Testis (tissue), 2 donors: ENCODE measurements at regions not wholly inside any gene's neighbourhood (a gene's known extent, or its start where the extent isn't known, plus 50 kb on each side); places are given as distances from the start of the nearest gene placed in this dataset.
"Not testable (repeated sequence)": the region's sequence is repeated elsewhere in the genome, so short reads cannot be mapped to it uniquely, and the experiment has no call there.

Source experiments
- DNase-seq: peaks from one replicate; pipeline ENCODE4 v3.0.0-alpha.2; 2019
- H3K27ac ChIP-seq, 2 donors: fragments of 200-600 bp; sonication (generic); one replicate each; pipeline ENCODE4 v1.5.1; 2019
- H3K27me3 ChIP-seq: fragments of 200-600 bp; sonication (generic); one replicate; pipeline ENCODE4 v1.5.1; 2019
- H3K36me3 ChIP-seq: fragments of 200-600 bp; sonication (generic); one replicate; pipeline ENCODE4 v1.5.1; 2017; ENCODE audit warnings: low read depth; ENCODE audit errors: missing control alignments
- H3K4me1 ChIP-seq: fragments of 200-600 bp; sonication (generic); one replicate; pipeline ENCODE4 v1.5.1; 2019
- H3K4me3 ChIP-seq, 2 donors: fragments of 200-600 bp; sonication (generic); one replicate each; pipeline ENCODE4 v1.5.1; 2017 to 2019
- H3K9me3 ChIP-seq: fragments of 200-600 bp; sonication (generic); one replicate; pipeline ENCODE4 v1.5.1; 2017
- CTCF ChIP-seq, 3 experiments: fragments of 450-650 bp in 2 of 3; fragments of 200-600 bp in 1 of 3; sonication (generic) in 1 of 3; IDR thresholded peaks; one replicate each; pipeline ENCODE4 v1.5.1; 2016 to 2019; ENCODE audit warnings: antibody characterized with exemption in 3 of 3, mild to moderate bottlenecking in 2 of 3, moderate library complexity in 1 of 3
- POLR2A ChIP-seq: fragments of 450-650 bp; IDR thresholded peaks from one replicate; pipeline ENCODE4 v1.6.1; 2017; ENCODE audit warnings: antibody characterized with exemption, mild to moderate bottlenecking, moderate library complexity
- WGBS, 2 donors: methylation state at CpG; one replicate each; pipeline ENCODE4 v1.1.5; 2018; 5-methylcytosine and 5-hydroxymethylcytosine counted together
- intact Hi-C: fragments of 100-400 bp; cut with DNase I; formaldehyde crosslinking; loops from one replicate; pipeline ENCODE4 v1.15.1; 2023; ENCODE audit warnings: low total_unique reads

- Histone ChIP-seq H3K36me3 (no peaks in the 10 kb centered on the region), H3K4me1 (no peaks in the 10 kb centered on the region), H3K27ac (no peak overlapping the region), H3K27me3 (no peaks in the 10 kb centered on the region), H3K9me3 (no peaks in the 10 kb centered on the region), H3K4me3 (no peak overlapping the region)
- TF ChIP-seq POLR2A: no peak
- TF ChIP-seq CTCF (IDR thresholded peaks at IDR 0.05): no peak
- DNase-seq: no peak
- WGBS, 2 donors: 68 to 71% methylated on average over 1 of the region's 1 CpG
- intact Hi-C loops: no loop called here
Measured at GRCh38 chr5:91925249-91925648, 542.1 kb upstream of the ARRDC3 start.

GRCh38 chr5:91917037-91917814 is 534.1 kb upstream of the ARRDC3 start:
- H3K9me3 ChIP-seq, H3K27me3 ChIP-seq, H3K27ac ChIP-seq, intact Hi-C loops, H3K36me3 ChIP-seq, H3K4me1 ChIP-seq: not testable (repeated sequence)
- DNase-seq: peak; percentile 15
- peak overlapping the region; percentile 27 to 52 for H3K4me3 ChIP-seq
- 62 to 69% methylated on average over 25 to 41 of the region's 51 CpGs for WGBS, 2 donors

- Histone ChIP-seq H3K36me3 (no peaks in the 10 kb centered on the region), H3K27ac (no peak overlapping the region), H3K4me3 (no peak overlapping the region), H3K27me3 (no peaks in the 10 kb centered on the region), H3K9me3 (no peaks in the 10 kb centered on the region), H3K4me1 (no peaks in the 10 kb centered on the region)
- whole genome bisulfite sequencing, 2 donors: 78 to 83% methylated on average over 4 of the region's 4 CpGs
- no peak for DNase-seq
- no peak for TF ChIP-seq POLR2A
- no peak for TF ChIP-seq CTCF (IDR thresholded peaks at IDR 0.05)
- intact Hi-C loops: no loop called here
Measured at GRCh38 chr5:91910655-91911054, 527.5 kb upstream of the ARRDC3 start.

GRCh38 chr5:91910247-91910646 is 527.1 kb upstream of the ARRDC3 start:
- intact Hi-C loops: no loop called here
- Histone ChIP-seq H3K4me3 (no peak overlapping the region), H3K36me3 (no peaks in the 10 kb centered on the region), H3K9me3 (no peaks in the 10 kb centered on the region), H3K27me3 (no peaks in the 10 kb centered on the region), H3K4me1 (no peaks in the 10 kb centered on the region), H3K27ac (no peak overlapping the region)
- no peak for TF ChIP-seq CTCF (IDR thresholded peaks at IDR 0.05)
- TF ChIP-seq POLR2A: no peak
- WGBS, 2 donors: 74 to 82% methylated on average over 2 of the region's 2 CpGs
- no peak for DNase-seq

GRCh38 chr5:91906494-91906893 is 523.4 kb upstream of the ARRDC3 start:
- TF ChIP-seq POLR2A: no peak
- TF ChIP-seq CTCF (IDR thresholded peaks at IDR 0.05): no peak
- no peaks in the 10 kb centered on the region for H3K9me3 ChIP-seq
- H3K27ac ChIP-seq: no peak overlapping the region
- intact Hi-C loops: no loop called here
- no peaks in the 10 kb centered on the region for H3K36me3 ChIP-seq
- no peaks in the 10 kb centered on the region for H3K27me3 ChIP-seq
- H3K4me1 ChIP-seq: no peaks in the 10 kb centered on the region
- WGBS, 2 donors: 76 to 90% methylated on average over 1 of the region's 1 CpG
- no peak for DNase-seq
- H3K4me3 ChIP-seq: no peak overlapping the region
